DMS 273 treated with DMSO at 0.1 percent for 48 hours (cell line): ENCODE measurements at regions not wholly inside any gene's neighbourhood (a gene's known extent, or its start where the extent isn't known, plus 50 kb on each side); places are given as distances from the start of the nearest gene placed in this dataset.
"Not testable (repeated sequence)": the region's sequence is repeated elsewhere in the genome, so short reads cannot be mapped to it uniquely, and the experiment has no call there.

Source experiments
- DNase-seq: peaks from one replicate; lab custom pipeline; 2025; lab: John Stamatoyannopoulos, UW

DNA sequence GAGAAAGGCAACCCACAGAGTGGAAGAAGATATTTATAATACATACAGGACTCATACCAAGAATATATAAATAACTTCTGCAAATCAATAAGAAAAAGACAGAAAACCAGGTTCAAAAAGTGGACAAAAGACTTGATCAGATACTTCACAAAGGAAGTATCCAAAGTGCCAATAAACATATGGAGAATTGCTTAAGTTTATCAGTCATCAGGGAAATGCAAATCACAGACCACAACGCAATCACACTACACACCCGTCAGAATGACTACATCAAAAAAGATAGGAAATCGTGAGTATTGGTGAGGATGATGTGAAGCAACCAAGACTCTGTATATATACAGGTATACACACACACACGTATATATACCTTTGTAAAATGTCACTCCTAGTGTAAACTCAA, 180.6 kb downstream of the FAM43A start:
- DNase-seq: no peak

DNA sequence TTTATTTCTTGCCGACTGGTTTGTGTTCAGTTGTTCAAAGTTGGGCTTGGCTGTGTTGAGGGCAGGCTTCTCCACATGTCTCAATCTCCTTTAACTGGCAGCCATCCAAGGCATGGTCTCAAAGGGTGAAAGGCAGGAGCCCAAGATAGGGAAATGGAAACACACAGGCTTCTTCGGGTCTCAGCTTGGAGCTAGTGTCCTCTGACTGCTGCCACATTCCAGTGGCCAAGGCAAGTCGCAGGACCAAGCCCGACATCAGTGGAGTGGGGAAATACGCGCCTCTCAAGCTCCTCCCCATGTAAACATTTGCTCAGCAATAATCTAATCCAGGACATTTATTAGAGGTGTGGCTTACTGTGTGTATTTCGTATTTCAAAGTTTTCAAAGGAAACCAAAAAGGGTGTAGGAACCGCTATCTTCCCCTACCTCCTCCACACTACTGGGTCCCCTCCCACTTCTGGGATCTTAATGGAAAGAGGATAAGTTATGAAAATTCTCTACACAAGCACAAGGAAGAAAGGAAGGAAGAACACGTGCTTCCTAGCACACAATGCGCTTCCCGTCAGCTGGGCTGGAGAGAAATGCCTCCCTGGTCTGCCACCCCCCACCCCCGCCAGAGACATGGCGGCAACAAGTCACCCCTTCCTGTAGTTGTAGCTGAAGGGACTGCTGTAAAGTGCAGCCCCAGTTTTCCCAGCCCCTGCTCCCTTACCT, 181.7 kb downstream of the FAM43A start:
- DNase-seq: peak; percentile 31

DNA sequence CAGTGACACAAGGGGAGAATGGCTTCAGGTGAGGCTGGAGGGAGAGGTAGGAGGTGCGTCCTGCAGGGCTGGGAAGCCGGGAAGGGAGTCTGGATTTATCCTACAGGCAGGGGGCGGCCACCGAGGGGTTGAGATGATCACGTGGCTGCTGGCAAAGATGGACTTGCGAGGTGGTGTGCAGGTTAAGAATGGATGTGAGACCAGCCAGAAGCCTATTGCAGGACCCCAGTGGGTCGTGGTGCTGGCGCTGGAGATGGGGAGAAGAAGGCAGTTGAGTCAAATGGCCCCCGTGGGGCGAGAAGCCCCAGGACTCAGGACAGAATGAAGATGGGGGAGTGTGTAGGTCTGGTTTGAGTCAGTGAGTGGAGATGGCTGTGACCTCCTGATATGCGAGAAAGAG, 183.1 kb downstream of the FAM43A start:
- no peak for DNase-seq

DNA sequence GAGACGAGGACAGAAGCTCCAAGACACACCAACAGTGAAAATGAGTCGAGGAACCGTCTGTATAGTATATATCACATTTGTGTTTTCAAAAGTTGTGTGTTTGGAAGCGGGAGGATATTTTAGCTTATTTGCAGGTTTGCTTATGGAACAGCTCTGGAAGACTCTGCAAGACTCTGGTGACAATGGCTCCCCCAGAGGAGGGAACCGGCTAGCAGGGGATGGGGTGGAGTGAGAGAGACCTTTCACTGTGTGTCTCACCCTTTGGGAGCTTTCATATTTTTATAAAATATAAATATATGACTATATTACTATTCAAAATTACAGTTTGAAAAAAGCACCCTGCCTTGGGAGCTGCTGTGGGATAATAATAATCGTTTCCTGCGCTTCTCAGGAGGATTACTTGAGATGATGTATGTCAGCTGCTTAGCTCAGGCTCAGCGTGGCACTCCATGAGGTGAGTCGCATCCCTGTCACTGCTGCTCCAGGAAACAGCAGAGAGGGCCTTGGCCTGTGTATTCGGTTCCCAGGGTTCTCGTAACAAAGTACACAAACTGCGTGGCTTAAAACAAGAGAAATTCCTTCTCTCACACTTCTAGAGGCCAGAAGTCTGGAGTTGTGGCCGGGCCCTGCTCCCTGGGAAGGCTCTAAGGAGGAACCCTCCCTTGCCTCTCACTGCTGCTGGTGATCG, 183.9 kb downstream of the FAM43A start:
- no peak for DNase-seq

- DNase-seq: peak; percentile 75
These were observed 184.9 kb downstream of the FAM43A start for GRCh38 chr3:194870394-194871110.

GRCh38 chr3:194871143-194871863, 185.6 kb downstream of the FAM43A start:
- peak; percentile 97 for DNase-seq

GRCh38 chr3:194871864-194872668, 186.4 kb downstream of the FAM43A start:
- peak; percentile 68 for DNase-seq

- peak; percentile 79 for DNase-seq
These were observed 186.9 kb downstream of the FAM43A start for GRCh38 chr3:194872669-194872977.

GRCh38 chr3:194873474-194873873, 187.8 kb downstream of the FAM43A start:
- not testable (repeated sequence) for DNase-seq

- no peak for DNase-seq
These were observed 188.5 kb downstream of the FAM43A start for GRCh38 chr3:194874206-194874605.

GRCh38 chr3:194874783-194875182, 189.1 kb downstream of the FAM43A start:
- no peak for DNase-seq

GRCh38 chr3:194875581-194876402, 190.1 kb downstream of the FAM43A start:
- no peak for DNase-seq

- DNase-seq: no peak
These were observed 190.9 kb downstream of the FAM43A start for GRCh38 chr3:194876403-194877095.

DNA sequence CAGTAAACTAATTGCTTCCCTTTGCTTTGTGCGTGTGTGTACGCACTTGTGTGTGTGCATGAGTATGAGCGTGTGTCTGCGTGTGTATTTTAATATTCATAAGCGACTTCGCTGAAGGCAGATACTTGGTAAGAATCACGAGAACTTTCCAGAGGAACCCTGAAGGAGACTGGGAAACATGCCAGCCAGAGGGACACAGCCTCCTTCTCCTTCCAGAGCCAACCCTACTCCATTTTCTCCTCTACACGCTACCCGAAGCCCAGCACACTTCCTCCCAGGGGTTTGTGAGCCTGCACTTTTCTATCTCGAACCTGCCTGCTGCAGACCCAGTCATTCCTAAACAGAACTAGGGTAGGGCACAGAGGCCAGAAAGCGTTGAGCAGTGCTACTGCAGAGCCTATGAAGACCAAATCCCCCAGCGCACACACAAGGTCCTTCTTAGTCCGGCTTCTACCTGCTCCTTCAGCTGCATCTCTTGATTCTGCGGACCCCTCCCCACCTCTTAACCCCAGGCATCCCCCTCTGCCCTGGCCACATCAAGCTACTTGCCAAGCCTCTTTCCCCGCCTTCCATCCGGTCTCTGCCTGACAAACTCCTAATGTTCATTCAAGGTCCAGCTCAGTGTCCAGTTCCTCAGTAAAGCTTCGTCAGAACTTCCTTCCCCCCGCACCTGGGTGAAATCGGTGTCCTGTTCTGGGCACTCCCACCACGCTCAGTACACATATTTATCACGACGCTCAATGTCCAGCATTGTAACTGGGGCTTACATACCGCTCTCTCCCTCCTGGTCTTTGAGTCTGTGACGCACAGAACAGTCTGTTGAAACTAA, 191.8 kb downstream of the FAM43A start:
- DNase-seq: no peak

DNA sequence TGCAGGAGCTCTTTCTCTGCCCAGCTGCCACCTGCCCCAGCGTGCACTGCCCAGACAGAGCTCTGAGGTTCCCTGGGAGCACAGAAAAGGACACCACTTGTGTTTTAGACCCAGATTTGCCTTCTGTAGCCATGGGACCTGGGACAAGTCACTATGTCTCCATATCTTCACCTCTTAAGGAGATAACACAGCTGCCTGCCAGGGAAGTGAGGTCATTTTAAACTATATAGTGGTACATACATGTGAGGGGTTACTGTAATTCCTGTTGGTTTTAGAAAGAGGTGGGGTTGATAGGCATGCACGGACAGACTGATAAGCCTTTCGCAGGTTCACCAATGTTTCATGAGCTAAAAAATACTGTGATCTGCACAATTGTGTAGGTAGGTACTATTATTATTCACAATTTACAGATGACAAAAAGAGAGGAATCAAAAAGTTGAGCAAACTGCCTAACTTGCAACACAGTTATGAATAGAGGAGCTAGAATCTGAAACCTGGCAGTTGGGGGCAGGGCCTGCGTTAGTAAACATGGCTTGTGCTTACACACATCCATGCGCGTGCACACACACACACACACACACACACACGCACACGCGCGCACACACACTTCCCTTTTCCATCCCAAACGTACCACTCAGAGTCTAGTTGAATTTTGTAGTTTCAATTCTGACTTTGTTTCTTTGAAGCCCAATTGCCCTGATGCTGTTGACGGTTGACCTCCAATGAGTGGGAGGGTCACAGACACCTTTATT, 193.6 kb downstream of the FAM43A start:
- DNase-seq: no peak

DNA sequence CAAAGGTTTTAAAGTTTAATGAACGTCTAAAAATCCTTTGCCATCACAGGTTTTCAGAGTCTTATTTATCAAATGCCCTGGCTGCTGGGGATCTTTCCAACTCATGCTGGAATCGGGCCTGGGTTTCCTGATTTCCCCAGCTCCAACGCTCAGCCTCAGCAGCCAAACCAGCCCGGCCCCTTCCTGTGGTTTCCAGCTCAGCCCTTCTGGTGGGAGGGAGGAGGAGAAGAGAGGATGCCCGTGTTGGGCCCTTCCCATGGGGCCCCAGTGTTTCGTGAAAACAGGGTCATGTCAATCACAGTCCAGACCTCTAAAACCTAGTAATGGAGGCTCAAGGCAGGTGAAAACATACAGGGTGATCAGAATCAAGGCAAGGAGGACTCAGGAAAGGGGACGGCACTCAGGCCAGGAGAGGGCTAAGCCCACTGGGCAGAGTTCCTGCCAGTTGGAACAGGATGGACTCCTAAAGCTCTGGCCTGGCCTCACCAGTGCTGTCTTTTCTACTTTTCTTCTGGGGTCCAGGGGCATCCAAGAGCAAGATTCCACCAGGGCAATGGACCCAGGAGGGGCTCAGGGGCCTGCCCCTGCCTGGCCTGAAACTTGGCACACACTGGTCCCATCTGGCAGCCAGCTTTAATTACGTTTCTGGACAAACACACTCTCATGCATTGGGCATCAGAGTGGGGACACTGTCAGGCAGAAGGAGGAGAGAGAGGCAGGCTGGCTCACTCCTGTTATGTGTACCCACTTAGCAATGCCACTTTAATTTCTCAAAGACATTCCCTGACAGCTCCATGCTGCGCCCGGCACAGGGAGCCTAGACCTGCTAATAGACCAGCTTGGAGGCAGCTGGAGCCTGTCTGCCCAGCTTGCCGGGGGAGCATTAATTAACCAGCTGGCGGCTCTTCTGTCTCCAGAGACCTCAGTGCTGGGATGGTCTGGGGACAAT, 194.6 kb downstream of the FAM43A start:
- peak; percentile 98 for DNase-seq
